MCF 10A (cell line): ENCODE measurements at regions not wholly inside any gene's neighbourhood (a gene's known extent, or its start where the extent isn't known, plus 50 kb on each side); places are given as distances from the start of the nearest gene placed in this dataset.

ENCODE experiments used
- BruUV-seq: library from RNA; stranded (reverse); fragments of 400-500 nt; replicated peaks from 2 replicates; lab custom pipeline; 2021; lab: Mats Ljungman, UMichigan
- CTCF ChIA-PET: fragments of 300-600 bp; sonication (Branson Sonifier 250); formaldehyde crosslinking; extraction: SDS; loops from one replicate; lab custom pipeline; 2021; ENCODE audit warnings: antibody characterized with exemption, inconsistent platforms; lab: Yijun Ruan, JAX
- POLR2A ChIA-PET: fragments of 300-600, 350-650 bp; sonication (Branson Sonifier 250); formaldehyde crosslinking; extraction: SDS; loops from one replicate; lab custom pipeline; 2020; ENCODE audit warnings: antibody characterized with exemption, inconsistent platforms; lab: Yijun Ruan, JAX
- DNase-seq: peaks from one replicate; pipeline ENCODE4 v3.0.0-alpha.2; 2018; ENCODE audit not compliant: unreplicated experiment
- H3K27ac Mint-ChIP-seq: one replicate; pipeline ENCODE4 v1.8.0; 2022; ENCODE audit warnings: mild to moderate bottlenecking, low read depth, mixed read lengths; ENCODE audit not compliant: unreplicated experiment
- H3K27me3 Mint-ChIP-seq: one replicate; pipeline ENCODE4 v1.8.0; 2022; ENCODE audit warnings: mixed read lengths; ENCODE audit not compliant: insufficient read depth, unreplicated experiment
- H3K36me3 Mint-ChIP-seq: one replicate; pipeline ENCODE4 v1.8.0; 2022; ENCODE audit warnings: mild to moderate bottlenecking, moderate library complexity, mixed read lengths; ENCODE audit not compliant: insufficient read depth, unreplicated experiment
- H3K4me1 Mint-ChIP-seq: one replicate; pipeline ENCODE4 v1.8.0; 2022; ENCODE audit warnings: mixed read lengths; ENCODE audit not compliant: insufficient read depth, unreplicated experiment
- H3K4me3 Mint-ChIP-seq: one replicate; pipeline ENCODE4 v1.8.0; 2022; ENCODE audit warnings: mild to moderate bottlenecking, moderate library complexity, mixed read lengths; ENCODE audit not compliant: unreplicated experiment
- H3K9me3 Mint-ChIP-seq: one replicate; pipeline ENCODE4 v1.8.0; 2022; ENCODE audit warnings: mixed read lengths; ENCODE audit not compliant: unreplicated experiment
- intact Hi-C: fragments of 100-400 bp; cut with micrococcal nuclease; formaldehyde crosslinking; loops from 2 replicates; pipeline ENCODE4 v1.14.1; 2022
- TF ChIP-seq, protein P1 (sequence below): fragments of 200-600 bp; IDR thresholded peaks from one replicate; pipeline ENCODE4 v1.8.0; 2022; ENCODE audit warnings: antibody characterized with exemption, mild to moderate bottlenecking; ENCODE audit not compliant: unreplicated experiment

DNA sequence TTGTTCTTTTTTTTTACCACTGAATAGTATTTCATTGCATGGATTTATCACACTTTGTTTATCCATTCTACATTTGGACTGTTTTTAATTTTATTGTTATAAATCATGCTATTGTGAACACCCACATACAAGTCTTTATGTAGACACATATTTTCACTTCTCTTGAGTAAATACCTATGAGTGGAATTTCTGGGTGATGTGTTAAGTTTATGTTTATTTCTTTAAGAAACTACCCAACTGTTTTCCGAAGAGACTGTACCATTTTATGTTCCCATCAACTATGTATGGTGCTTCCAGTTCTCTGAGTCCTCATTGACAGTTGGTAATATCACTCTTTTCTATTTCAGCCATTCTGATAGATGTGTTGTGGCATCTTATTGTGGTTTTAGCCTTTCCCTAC, 54.0 kb downstream of the RIN2 start:
- Mint-ChIP-seq H3K9me3 (no peaks in the 10 kb centered on the region), H3K4me3 (no peak overlapping the region), H3K27me3 (no peaks in the 10 kb centered on the region), H3K36me3 (no peaks in the 10 kb centered on the region), H3K27ac (no peak overlapping the region), H3K4me1 (peaks cover 16% of the 10 kb centered on the region)
- DNase-seq: peak; percentile 11
- intact Hi-C loops: no loop called here
- POLR2A ChIA-PET: interaction anchor here (0.6 to 1.1 kb wide), 6 partner anchors 14 to 102 kb away, joined by 3 to 4 read pairs (median 3); no protein-coding TSS in a partner anchor
- CTCF ChIA-PET: interaction anchor here (0.6 to 10.1 kb wide), 9 partner anchors 8 to 1369 kb away, joined by 3 to 85 read pairs (median 3); no protein-coding TSS in a partner anchor
- no TSS peak for BruUV-seq
- TF ChIP-seq, protein P1, sequence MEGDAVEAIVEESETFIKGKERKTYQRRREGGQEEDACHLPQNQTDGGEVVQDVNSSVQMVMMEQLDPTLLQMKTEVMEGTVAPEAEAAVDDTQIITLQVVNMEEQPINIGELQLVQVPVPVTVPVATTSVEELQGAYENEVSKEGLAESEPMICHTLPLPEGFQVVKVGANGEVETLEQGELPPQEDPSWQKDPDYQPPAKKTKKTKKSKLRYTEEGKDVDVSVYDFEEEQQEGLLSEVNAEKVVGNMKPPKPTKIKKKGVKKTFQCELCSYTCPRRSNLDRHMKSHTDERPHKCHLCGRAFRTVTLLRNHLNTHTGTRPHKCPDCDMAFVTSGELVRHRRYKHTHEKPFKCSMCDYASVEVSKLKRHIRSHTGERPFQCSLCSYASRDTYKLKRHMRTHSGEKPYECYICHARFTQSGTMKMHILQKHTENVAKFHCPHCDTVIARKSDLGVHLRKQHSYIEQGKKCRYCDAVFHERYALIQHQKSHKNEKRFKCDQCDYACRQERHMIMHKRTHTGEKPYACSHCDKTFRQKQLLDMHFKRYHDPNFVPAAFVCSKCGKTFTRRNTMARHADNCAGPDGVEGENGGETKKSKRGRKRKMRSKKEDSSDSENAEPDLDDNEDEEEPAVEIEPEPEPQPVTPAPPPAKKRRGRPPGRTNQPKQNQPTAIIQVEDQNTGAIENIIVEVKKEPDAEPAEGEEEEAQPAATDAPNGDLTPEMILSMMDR: no peak

DNA sequence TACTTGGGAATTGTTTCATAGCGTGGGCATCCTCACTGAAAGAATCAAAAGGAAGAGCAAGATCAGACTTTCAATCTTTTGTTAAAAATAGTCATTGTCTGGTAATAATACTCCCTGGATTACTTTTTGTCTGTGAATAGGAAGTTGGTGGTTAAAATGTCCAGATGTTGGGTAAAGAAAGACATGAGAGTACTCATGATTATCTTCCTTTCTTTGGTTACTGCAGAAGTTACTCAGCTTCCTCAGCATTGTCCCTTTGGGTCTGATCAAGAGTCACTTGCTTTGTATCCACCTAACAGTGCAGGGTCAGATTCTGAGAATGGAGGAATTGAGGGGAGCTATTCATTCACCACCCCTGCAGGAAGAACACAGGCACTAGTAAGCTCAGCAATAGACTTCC, 54.6 kb downstream of the RIN2 start:
- Mint-ChIP-seq H3K36me3 (no peaks in the 10 kb centered on the region), H3K4me3 (no peak overlapping the region), H3K4me1 (peaks cover 20% of the 10 kb centered on the region), H3K27ac (peak overlapping the region; percentile 8), H3K9me3 (no peaks in the 10 kb centered on the region), H3K27me3 (no peaks in the 10 kb centered on the region)
- TF ChIP-seq, protein P1: no peak
- BruUV-seq: no TSS peak
- CTCF ChIA-PET: interaction anchor here (0.6 to 10.1 kb wide), 6 partner anchors 9 to 206 kb away, joined by 3 to 85 read pairs (median 6); no protein-coding TSS in a partner anchor
- POLR2A ChIA-PET: interaction anchor here (0.6 to 5.8 kb wide), 4 partner anchors 14 to 163 kb away, joined by 3 to 72 read pairs (median 4); no protein-coding TSS in a partner anchor
- no peak for DNase-seq
- intact Hi-C loops: no loop called here

DNA sequence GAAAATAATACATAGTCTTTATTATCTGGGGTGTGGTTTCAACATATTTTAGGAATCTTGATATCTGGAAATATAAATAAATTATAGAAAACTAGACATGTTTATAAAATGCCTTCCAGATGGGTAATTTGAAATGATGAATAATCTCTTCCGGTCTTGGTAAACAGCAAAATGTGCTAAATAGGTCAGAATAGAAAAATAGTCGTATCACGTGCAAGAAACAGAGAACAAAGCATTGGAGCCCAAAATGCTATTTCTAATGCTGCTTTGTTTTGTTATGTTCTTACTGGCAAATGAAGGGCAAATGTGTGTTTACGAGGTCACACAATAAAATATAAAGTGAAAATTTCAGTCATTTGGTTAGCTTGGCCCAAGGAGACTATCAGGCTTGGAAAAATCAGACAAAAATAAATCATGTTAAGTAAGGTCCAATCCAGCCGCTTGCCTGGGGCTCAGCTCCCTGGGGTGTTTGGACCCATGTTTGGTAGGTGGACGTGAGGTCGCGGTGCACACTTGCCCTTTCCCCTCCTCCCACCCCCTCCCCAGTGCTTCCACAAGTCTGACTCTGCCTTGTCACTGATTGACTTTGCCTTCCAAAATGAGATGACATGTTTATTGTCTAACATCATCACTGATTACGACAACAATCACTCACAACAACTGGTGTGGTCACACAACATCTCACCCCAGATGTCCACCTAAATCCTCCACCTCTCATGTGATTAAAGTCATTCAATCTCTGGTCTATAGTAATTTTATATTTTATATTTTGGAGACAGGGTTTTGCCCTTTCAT, 56.0 kb downstream of the RIN2 start:
- H3K4me3 Mint-ChIP-seq: no peak overlapping the region
- H3K9me3 Mint-ChIP-seq: no peaks in the 10 kb centered on the region
- ChIA-PET POLR2A (interaction anchor here (1.2 to 5.8 kb wide), 13 partner anchors 7 to 203 kb away, joined by 3 to 72 read pairs (median 10); partner anchors contain the start of gene NAA20), CTCF (interaction anchor here (0.6 to 10.1 kb wide), 7 partner anchors 10 to 1889 kb away, joined by 3 to 85 read pairs (median 5); no protein-coding TSS in a partner anchor)
- BruUV-seq: no TSS peak
- peaks cover 20% of the 10 kb centered on the region for H3K4me1 Mint-ChIP-seq
- DNase-seq: no peak
- intact Hi-C loops: no loop called here
- H3K36me3 Mint-ChIP-seq: no peaks in the 10 kb centered on the region
- peak overlapping the region; percentile 69 for H3K27ac Mint-ChIP-seq
- H3K27me3 Mint-ChIP-seq: no peaks in the 10 kb centered on the region
- TF ChIP-seq, protein P1: no peak

DNA sequence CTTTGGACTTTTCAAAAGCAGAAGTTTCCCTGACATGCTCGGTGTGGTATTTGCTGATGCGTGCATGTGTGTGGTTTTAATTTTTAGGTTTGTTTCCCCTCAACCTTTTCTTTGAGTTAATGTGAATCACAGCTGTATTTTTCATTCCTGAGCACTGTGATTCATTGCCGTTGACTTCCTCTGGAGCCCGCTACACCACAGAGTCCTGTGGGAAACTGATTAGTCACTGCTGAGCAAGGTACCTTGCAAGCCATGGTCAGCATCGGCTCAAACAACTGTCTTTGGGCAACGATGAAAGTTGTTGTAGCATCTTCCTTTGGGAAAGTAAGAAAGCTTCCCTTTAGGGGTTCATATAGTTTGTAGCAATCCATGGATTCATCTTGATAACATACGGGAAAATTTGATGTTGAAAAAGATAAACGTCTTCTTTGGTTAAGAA, 57.5 kb downstream of the RIN2 start:
- TF ChIP-seq, protein P1: no peak
- H3K4me1 Mint-ChIP-seq: peaks cover 20% of the 10 kb centered on the region
- ChIA-PET CTCF (interaction anchor here (0.5 to 10.1 kb wide), 18 partner anchors 9 to 745 kb away, joined by 3 to 85 read pairs (median 3); no protein-coding TSS in a partner anchor), POLR2A (interaction anchor here (0.6 to 5.8 kb wide), 19 partner anchors 9 to 203 kb away, joined by 3 to 72 read pairs (median 8); partner anchors contain the start of gene NAA20)
- no peaks in the 10 kb centered on the region for H3K9me3 Mint-ChIP-seq
- intact Hi-C loops: loop anchor here (1.0 to 5.0 kb wide), 2 partner anchors 72 to 160 kb away; no protein-coding TSS in a partner anchor
- H3K36me3 Mint-ChIP-seq: no peaks in the 10 kb centered on the region
- H3K27me3 Mint-ChIP-seq: no peaks in the 10 kb centered on the region
- peak; percentile 95 for DNase-seq
- H3K27ac Mint-ChIP-seq: peak overlapping the region; percentile 90
- BruUV-seq: no TSS peak
- H3K4me3 Mint-ChIP-seq: peak overlapping the region; percentile 44
